Smooth muscle cell (in vitro differentiated cells): ENCODE measurements at regions not wholly inside any gene's neighbourhood (a gene's known extent, or its start where the extent isn't known, plus 50 kb on each side); places are given as distances from the start of the nearest gene placed in this dataset.

Experiments used
- DNase-seq: peaks from one replicate; lab custom pipeline; 2025; ENCODE audit not compliant: unreplicated experiment; lab: John Stamatoyannopoulos, UW
- H2AFZ ChIP-seq: fragments of 200-600 bp; sonication (generic); 2 replicates; pipeline ENCODE4 v1.6.0; 2016; ENCODE audit warnings: antibody characterized with exemption, low read depth, mild to moderate bottlenecking
- H3F3A ChIP-seq: fragments of 200-600 bp; sonication (generic); 2 replicates; pipeline ENCODE4 v1.6.0; 2017; ENCODE audit warnings: antibody characterized with exemption, low read depth
- H3K27ac ChIP-seq: fragments of 200-600 bp; sonication (generic); 2 replicates; pipeline ENCODE4 v1.5.1; 2016; ENCODE audit warnings: low read depth, mild to moderate bottlenecking
- H3K27me3 ChIP-seq: fragments of 200-600 bp; sonication (generic); 2 replicates; pipeline ENCODE4 v1.6.1; 2016; ENCODE audit warnings: low read depth, mild to moderate bottlenecking
- H3K36me3 ChIP-seq: fragments of 200-600 bp; sonication (generic); 2 replicates; pipeline ENCODE4 v1.5.1; 2016; ENCODE audit warnings: low read depth
- H3K4me1 ChIP-seq: fragments of 200-600 bp; sonication (generic); 2 replicates; pipeline ENCODE4 v1.5.1; 2016; ENCODE audit warnings: low read depth
- H3K4me2 ChIP-seq: fragments of 200-600 bp; sonication (generic); 2 replicates; pipeline ENCODE4 v1.6.0; 2016; ENCODE audit warnings: mild to moderate bottlenecking
- H3K4me3 ChIP-seq: fragments of 200-600 bp; sonication (generic); 2 replicates; pipeline ENCODE4 v1.5.1; 2016; ENCODE audit warnings: mild to moderate bottlenecking
- H3K79me2 ChIP-seq: fragments of 200-600 bp; sonication (generic); 2 replicates; pipeline ENCODE4 v1.6.0; 2016; ENCODE audit warnings: low read depth, mild to moderate bottlenecking
- H3K9ac ChIP-seq: fragments of 200-600 bp; sonication (generic); 2 replicates; pipeline ENCODE4 v1.6.0; 2016; ENCODE audit warnings: low read depth
- H3K9me3 ChIP-seq: fragments of 200-600 bp; sonication (generic); replicated peaks from 2 replicates; pipeline ENCODE4 v1.5.1; 2016; ENCODE audit warnings: low read depth
- H4K20me1 ChIP-seq: fragments of 200-600 bp; sonication (generic); 2 replicates; pipeline ENCODE4 v1.6.0; 2016; ENCODE audit warnings: low read depth
- WGBS: methylation state at CpG from one replicate; pipeline ENCODE4 v1.1.7; 2016; ENCODE audit warnings: low lambda C conversion rate; 5-methylcytosine and 5-hydroxymethylcytosine counted together
- TF ChIP-seq, protein P1 (sequence below): fragments of 200-600 bp; sonication (generic); IDR thresholded peaks from 2 replicates; pipeline ENCODE4 v1.5.1; 2017; ENCODE audit warnings: borderline replicate concordance, mild to moderate bottlenecking, antibody characterized with exemption; ENCODE audit not compliant: insufficient read depth, poor library complexity, severe bottlenecking

DNA sequence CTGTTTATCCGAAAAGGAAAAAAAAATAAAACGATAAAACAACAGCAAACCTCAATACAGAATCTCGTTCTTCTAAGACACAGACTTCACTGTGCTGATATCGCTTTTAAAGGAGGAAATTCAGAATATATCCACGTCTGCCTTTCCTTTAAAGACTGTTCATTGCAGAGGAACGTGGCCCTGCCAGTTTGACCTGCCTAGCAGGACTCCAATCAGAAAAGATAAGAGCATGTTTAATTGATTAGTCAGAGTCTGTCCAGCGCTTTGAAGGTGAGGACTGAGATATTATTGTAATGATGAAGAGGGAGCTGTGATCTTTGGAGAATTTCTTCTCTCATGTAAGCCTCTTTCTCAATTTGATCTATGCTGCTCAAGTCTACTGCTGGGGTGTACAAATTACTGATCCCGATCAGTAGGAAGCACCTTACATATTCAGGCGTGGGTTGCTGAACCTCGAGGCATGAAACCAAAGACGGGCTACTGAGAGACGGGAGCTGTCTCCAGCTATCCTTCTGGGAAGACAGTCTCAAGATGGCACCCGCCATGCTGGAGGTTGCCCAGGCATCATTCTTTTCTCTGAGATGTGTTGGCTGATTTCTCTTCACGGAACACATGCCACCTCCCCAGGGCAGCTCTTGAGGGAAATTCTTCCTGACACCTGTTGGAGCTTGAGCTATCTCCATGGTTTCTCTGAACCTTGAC, 146.1 kb downstream of the SHOX start:
- no peaks in the 10 kb centered on the region for H3K9me3 ChIP-seq
- H3K4me1 ChIP-seq, result peaks cover 7% of the 10 kb centered on the region
- H3F3A ChIP-seq, result no peaks in the 10 kb centered on the region
- no peaks in the 10 kb centered on the region for H4K20me1 ChIP-seq
- H3K4me2 ChIP-seq, result no peak overlapping the region
- no peak overlapping the region for H3K27ac ChIP-seq
- no peak for DNase-seq
- H3K4me3 ChIP-seq, result no peak overlapping the region
- no peaks in the 10 kb centered on the region for H3K79me2 ChIP-seq
- H2AFZ ChIP-seq, result no peak overlapping the region
- H3K36me3 ChIP-seq, result no peaks in the 10 kb centered on the region
- TF ChIP-seq, protein P1, sequence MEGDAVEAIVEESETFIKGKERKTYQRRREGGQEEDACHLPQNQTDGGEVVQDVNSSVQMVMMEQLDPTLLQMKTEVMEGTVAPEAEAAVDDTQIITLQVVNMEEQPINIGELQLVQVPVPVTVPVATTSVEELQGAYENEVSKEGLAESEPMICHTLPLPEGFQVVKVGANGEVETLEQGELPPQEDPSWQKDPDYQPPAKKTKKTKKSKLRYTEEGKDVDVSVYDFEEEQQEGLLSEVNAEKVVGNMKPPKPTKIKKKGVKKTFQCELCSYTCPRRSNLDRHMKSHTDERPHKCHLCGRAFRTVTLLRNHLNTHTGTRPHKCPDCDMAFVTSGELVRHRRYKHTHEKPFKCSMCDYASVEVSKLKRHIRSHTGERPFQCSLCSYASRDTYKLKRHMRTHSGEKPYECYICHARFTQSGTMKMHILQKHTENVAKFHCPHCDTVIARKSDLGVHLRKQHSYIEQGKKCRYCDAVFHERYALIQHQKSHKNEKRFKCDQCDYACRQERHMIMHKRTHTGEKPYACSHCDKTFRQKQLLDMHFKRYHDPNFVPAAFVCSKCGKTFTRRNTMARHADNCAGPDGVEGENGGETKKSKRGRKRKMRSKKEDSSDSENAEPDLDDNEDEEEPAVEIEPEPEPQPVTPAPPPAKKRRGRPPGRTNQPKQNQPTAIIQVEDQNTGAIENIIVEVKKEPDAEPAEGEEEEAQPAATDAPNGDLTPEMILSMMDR, result no peak
- H3K9ac ChIP-seq, result no peak overlapping the region
- WGBS, result 72% methylated on average over 14 of the region's 14 CpGs
- H3K27me3 ChIP-seq, result peaks cover 5% of the 10 kb centered on the region

DNA sequence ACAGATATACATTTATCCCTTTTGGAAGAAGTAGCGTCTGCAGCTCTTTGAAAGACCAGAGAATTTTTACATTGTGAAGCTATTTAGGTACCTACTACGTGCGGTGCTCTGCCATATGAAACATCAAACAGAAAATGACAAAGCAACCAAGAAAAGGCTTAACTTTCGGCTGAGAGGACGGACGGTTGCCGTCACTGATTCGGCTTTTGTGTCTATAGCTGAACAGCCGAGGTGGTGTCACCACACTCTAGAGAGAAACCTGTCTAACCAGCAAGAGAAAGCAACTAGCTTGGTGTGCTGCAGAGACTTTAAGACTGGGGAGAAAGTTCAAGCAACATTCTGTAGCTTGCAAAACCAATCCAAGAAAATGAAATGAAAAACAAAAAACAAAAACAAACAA, 145.5 kb downstream of the SHOX start:
- Histone ChIP-seq H3K4me3 (no peak overlapping the region), H3K27me3 (no peaks in the 10 kb centered on the region), H3K9me3 (no peaks in the 10 kb centered on the region), H3K9ac (no peak overlapping the region), H3K4me1 (peaks cover under 1% of the 10 kb centered on the region), H3K27ac (no peak overlapping the region), H3K36me3 (no peaks in the 10 kb centered on the region), H4K20me1 (no peaks in the 10 kb centered on the region), H3K4me2 (no peak overlapping the region), H3K79me2 (no peaks in the 10 kb centered on the region), H3F3A (no peaks in the 10 kb centered on the region), H2AFZ (no peak overlapping the region)
- DNase-seq, result no peak
- 61% methylated on average over 9 of the region's 9 CpGs for WGBS
- TF ChIP-seq, protein P1, result no peak

DNA sequence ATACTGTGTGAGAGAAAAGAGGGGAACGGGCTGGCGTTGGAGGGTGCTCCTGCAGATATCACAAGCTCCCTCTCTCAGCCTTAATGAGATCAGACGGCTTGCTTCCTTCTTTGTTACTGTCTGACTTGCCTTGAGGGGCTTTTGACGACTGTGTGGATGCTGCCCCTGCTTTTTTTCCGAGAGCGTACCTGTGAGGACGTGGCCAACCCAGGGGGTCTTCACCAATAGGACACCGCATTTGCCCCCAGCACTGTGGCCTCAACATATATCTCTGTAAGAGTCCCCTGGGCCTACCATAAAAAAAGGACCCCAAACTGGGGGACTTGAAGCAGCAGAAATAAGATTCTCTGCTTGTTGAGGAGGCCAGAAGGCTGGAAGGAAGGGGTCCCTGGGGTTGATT, 143.9 kb downstream of the SHOX start:
- Histone ChIP-seq H3F3A (no peaks in the 10 kb centered on the region), H3K4me1 (no peaks in the 10 kb centered on the region), H3K36me3 (no peaks in the 10 kb centered on the region), H3K4me2 (no peak overlapping the region), H3K79me2 (no peaks in the 10 kb centered on the region), H3K27ac (no peak overlapping the region), H2AFZ (no peak overlapping the region), H3K4me3 (no peak overlapping the region), H3K27me3 (no peaks in the 10 kb centered on the region), H3K9me3 (no peaks in the 10 kb centered on the region), H3K9ac (no peak overlapping the region), H4K20me1 (no peaks in the 10 kb centered on the region)
- TF ChIP-seq, protein P1, result no peak
- no peak for DNase-seq
- WGBS, result 84% methylated on average over 8 of the region's 8 CpGs
